ENCODE measurements at regions not wholly inside any gene's neighbourhood (a gene's known extent, or its start where the extent isn't known, plus 50 kb on each side); places are given as distances from the start of the nearest gene placed in this dataset.

DNA sequence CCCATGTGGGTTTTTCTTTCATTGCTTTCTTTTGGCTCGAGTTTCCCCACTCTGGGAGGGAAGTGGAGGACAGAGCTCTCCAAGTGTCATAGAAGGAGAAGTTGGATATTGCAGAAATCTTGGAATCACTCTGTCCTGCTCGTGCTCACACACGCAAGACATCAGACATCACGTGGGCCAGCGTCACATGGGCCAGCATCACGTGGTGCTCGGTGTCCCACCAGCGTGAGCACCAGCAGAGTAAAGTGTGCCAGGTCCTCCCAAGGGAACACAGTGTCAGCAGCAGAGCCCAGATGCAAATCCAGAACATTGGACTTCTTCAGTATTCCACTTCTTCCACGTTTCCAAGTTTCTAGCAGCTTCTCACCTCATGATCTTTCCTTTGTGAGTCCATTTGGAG lies 327.0 kb downstream of the FOXL1 start:
- WGBS, 2 experiments (ENCODE audit: insufficient coverage in 2 of 2), result 90 to 92% methylated on average over 8 of the region's 9 CpGs

DNA sequence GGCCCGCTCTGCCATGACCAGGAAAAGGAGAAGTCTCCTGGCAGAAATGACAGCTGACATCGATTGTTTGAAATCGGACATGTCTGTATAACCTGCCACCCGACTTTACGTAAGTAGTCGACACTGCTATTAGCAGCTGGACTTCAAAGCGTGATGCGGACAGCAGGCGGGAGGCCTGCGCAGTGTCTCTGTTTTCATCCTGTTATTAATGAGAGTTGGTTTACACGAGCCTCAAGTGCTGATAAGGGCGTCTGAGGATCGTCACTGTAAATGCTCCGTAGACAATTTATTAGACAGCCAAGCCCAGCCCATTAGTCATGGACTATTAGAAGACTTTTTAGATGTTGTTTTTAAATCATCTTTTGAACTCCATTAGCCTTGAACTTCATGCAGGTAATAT lies 328.3 kb downstream of the FOXL1 start:
- Histone ChIP-seq H3K36me3 (ENCODE audit: control insufficient read depth, insufficient read depth, low read length) (no peaks in the 10 kb centered on the region), H3K9me3 (ENCODE audit: control insufficient read depth, low read length) (no peaks in the 10 kb centered on the region), H3K4me3 (ENCODE audit: extremely low read depth, insufficient read depth, low read length, poor library complexity, severe bottlenecking) (no peak overlapping the region), H3K27ac (ENCODE audit: low read depth, low read length, severe bottlenecking) (no peak overlapping the region), H3K4me1 (ENCODE audit: control insufficient read depth, insufficient read depth, low read length, poor library complexity, severe bottlenecking) (peaks cover 7% of the 10 kb centered on the region)
- WGBS, 2 experiments (ENCODE audit: insufficient coverage in 2 of 2), result 89% methylated on average over 11 to 12 of the region's 14 CpGs

More for the DNA sequence above, 327.0 kb downstream of the FOXL1 start:
- peaks cover 2% of the 10 kb centered on the region for H3K4me1 ChIP-seq (ENCODE audit: control insufficient read depth, insufficient read depth, low read length, poor library complexity, severe bottlenecking)
- no peaks in the 10 kb centered on the region for H3K9me3 ChIP-seq (ENCODE audit: control insufficient read depth, low read length)
- no peaks in the 10 kb centered on the region for H3K36me3 ChIP-seq (ENCODE audit: control insufficient read depth, insufficient read depth, low read length)
- no peak overlapping the region for H3K4me3 ChIP-seq (ENCODE audit: extremely low read depth, insufficient read depth, low read length, poor library complexity, severe bottlenecking)
- no peak overlapping the region for H3K27ac ChIP-seq (ENCODE audit: low read depth, low read length, severe bottlenecking)

DNA sequence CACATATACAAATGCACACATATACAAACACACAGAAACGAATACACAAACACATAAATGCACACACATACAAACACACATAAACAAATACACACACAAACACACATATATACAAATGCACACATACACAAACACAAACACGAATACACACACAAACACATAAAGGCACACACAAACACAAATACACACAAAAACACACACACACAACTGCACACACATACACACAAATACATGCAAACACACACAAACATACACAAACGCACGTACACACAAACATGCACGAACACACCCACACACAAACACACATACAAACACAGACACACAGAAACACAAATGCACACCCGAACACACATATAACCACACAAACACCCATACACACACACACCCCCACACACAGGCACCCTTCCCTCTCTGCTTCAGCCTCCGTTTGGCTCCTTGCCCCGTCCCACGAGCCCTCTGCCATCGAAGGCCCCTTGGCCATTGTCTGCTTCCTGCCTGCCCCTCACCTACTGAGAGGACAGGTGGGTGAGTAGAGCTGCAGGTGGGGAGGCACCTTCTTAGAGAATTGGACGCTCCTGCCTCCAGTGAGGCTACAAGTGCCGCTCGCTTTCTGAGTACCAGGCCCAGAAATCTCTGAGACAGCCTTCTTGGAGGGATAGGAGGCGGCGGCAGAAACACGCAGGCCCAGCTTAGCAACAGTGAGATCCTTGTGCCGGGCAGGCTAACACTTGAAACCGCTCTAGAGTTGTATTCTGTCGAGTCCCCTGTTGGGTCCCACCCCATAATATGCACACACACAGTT lies 331.2 kb downstream of the FOXL1 start:
- no peak overlapping the region for H3K4me3 ChIP-seq (ENCODE audit: extremely low read depth, insufficient read depth, low read length, poor library complexity, severe bottlenecking)
- WGBS, 2 experiments (ENCODE audit: insufficient coverage in 2 of 2), result 92 to 94% methylated on average over 14 to 17 of the region's 19 CpGs
- H3K4me1 ChIP-seq (ENCODE audit: control insufficient read depth, insufficient read depth, low read length, poor library complexity, severe bottlenecking), result peaks cover 5% of the 10 kb centered on the region
- no peaks in the 10 kb centered on the region for H3K36me3 ChIP-seq (ENCODE audit: control insufficient read depth, insufficient read depth, low read length)
- H3K9me3 ChIP-seq (ENCODE audit: control insufficient read depth, low read length), result no peaks in the 10 kb centered on the region
- H3K27ac ChIP-seq (ENCODE audit: low read depth, low read length, severe bottlenecking), result no peak overlapping the region

DNA sequence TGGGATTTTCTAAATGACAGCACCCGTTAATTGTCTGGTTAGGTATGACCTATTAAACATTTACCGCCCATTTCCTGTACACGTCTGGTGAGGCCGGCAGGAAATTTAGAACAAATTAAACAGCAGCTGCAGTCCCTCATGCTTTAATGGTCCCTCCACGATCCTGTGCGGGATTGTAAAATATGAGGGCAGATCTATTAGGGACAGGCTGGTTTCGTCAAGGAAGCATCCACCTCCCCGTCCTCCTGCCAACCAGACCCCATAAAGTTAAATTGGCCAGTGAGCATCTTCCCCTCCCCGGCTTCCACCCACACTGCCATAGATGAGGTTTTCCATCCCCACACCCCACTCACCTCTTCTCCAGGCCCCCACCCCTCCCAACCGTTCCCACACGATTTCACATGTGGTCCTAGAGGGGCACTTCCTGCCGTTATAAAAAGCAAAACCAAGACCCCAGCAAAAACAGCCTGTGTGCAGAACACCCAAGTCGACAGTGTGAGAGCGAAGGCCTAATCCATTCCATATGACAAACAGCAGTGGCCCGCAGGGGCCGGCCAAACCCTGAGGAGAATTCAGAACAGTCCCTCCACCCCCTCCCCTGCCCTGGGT lies 331.9 kb downstream of the FOXL1 start:
- H3K4me3 ChIP-seq (ENCODE audit: extremely low read depth, insufficient read depth, low read length, poor library complexity, severe bottlenecking), result no peak overlapping the region
- H3K27ac ChIP-seq (ENCODE audit: low read depth, low read length, severe bottlenecking), result no peak overlapping the region
- WGBS, 2 experiments (ENCODE audit: insufficient coverage in 2 of 2), result 95 to 97% methylated on average over 10 to 16 of the region's 16 CpGs
- no peaks in the 10 kb centered on the region for H3K36me3 ChIP-seq (ENCODE audit: control insufficient read depth, insufficient read depth, low read length)
- H3K9me3 ChIP-seq (ENCODE audit: control insufficient read depth, low read length), result no peaks in the 10 kb centered on the region
- H3K4me1 ChIP-seq (ENCODE audit: control insufficient read depth, insufficient read depth, low read length, poor library complexity, severe bottlenecking), result peaks cover 5% of the 10 kb centered on the region

DNA sequence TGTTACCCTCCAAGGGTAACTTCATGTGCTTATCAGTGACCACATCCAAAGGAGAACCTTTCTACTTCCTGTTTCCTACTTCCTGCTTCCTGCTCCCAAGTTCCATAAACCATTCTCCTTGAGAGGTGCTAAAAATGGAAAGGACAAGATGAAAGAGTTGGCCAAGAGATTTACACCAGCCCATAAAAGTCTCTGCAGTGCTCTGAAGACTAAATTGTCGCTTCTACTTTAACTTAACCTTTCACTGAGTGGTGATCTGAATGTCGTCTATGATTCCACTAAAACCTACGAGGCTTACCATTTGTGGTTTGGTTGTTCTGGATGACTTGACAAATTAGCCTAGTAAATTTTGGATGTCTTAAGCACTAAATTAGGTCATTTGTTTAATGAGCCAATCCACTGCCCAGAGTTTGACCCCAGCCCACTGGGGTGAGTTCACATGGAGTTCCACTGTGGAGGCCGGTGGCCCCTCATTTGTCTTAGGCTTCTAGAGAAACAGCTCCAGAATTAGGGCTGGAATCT lies 333.1 kb downstream of the FOXL1 start:
- WGBS, 2 experiments (ENCODE audit: insufficient coverage in 2 of 2), result 96% methylated on average over 3 of the region's 4 CpGs; no CpG with 5 or more reads in 1 of the 2 experiments
- no peaks in the 10 kb centered on the region for H3K36me3 ChIP-seq (ENCODE audit: control insufficient read depth, insufficient read depth, low read length)
- peaks cover 5% of the 10 kb centered on the region for H3K4me1 ChIP-seq (ENCODE audit: control insufficient read depth, insufficient read depth, low read length, poor library complexity, severe bottlenecking)
- H3K4me3 ChIP-seq (ENCODE audit: extremely low read depth, insufficient read depth, low read length, poor library complexity, severe bottlenecking), result no peak overlapping the region
- H3K9me3 ChIP-seq (ENCODE audit: control insufficient read depth, low read length), result no peaks in the 10 kb centered on the region
- H3K27ac ChIP-seq (ENCODE audit: low read depth, low read length, severe bottlenecking), result no peak overlapping the region

DNA sequence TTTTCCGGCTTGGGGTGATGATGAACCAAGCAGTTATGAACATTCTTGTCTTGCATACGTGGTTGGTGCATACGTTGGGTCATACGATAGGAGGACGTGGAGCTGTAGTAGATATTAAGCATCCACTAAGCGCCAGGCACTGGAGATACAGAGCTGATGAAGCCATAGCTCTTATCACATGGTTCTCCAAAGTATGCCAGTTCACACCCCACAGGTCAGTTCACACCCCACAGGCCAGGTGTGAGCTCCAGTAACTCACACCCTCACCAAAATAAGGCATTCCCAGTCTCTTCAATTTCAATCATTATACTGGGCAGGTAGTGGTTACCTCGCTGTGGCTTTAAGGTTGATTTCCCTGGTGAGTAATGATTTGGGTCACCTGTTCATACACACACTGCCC lies 335.5 kb downstream of the FOXL1 start:
- Histone ChIP-seq H3K4me1 (ENCODE audit: control insufficient read depth, insufficient read depth, low read length, poor library complexity, severe bottlenecking) (peaks cover 5% of the 10 kb centered on the region), H3K36me3 (ENCODE audit: control insufficient read depth, insufficient read depth, low read length) (no peaks in the 10 kb centered on the region), H3K27ac (ENCODE audit: low read depth, low read length, severe bottlenecking) (no peak overlapping the region), H3K9me3 (ENCODE audit: control insufficient read depth, low read length) (no peaks in the 10 kb centered on the region), H3K4me3 (ENCODE audit: extremely low read depth, insufficient read depth, low read length, poor library complexity, severe bottlenecking) (no peak overlapping the region)
- WGBS, 2 experiments (ENCODE audit: insufficient coverage in 2 of 2), result 96 to 98% methylated on average over 6 of the region's 7 CpGs

DNA sequence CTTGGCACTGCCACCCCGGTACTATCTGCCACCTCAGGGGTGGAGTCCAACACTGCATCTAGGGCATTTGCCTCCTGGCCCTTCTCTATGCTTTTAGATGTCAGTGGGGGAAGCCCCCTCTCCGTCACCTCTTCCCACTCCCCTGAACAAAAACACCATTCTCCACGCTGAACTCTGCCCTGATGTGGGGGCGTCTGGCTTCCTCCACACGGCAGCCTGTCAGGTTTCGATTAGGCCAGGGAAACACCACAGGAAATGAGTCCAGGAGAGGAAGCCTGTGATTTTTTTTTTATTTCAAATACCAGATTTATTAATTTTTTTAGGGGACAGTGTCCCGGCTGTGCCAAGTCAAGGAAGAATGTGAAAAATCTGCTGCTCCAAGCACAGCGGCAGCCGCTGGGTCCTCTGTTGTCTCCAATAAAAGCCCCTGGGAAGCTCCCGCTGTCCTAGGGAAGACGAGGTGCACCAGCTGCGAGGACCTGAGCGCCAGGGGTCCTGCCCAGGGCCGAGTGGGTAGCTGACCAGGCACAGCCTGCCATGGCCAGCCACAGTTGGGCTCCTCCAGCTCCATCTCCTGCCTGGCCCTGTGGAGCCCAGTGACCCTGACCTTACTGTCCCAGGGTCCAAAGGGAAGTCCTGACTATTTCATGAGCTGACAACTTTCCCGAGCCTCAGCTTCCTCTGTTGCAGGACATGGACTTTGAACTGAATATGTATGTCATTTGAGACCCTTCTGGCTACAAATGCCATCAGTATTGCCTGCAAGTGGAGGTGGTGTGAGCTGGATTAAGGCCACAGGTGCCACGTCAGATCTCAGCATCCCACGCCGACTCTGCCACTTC lies 336.7 kb downstream of the FOXL1 start:
- Histone ChIP-seq H3K4me1 (ENCODE audit: control insufficient read depth, insufficient read depth, low read length, poor library complexity, severe bottlenecking) (peaks cover 5% of the 10 kb centered on the region), H3K36me3 (ENCODE audit: control insufficient read depth, insufficient read depth, low read length) (no peaks in the 10 kb centered on the region), H3K9me3 (ENCODE audit: control insufficient read depth, low read length) (no peaks in the 10 kb centered on the region), H3K27ac (ENCODE audit: low read depth, low read length, severe bottlenecking) (no peak overlapping the region), H3K4me3 (ENCODE audit: extremely low read depth, insufficient read depth, low read length, poor library complexity, severe bottlenecking) (no peak overlapping the region)
- WGBS, 2 experiments (ENCODE audit: insufficient coverage in 2 of 2), result 90 to 92% methylated on average over 11 to 12 of the region's 18 CpGs

DNA sequence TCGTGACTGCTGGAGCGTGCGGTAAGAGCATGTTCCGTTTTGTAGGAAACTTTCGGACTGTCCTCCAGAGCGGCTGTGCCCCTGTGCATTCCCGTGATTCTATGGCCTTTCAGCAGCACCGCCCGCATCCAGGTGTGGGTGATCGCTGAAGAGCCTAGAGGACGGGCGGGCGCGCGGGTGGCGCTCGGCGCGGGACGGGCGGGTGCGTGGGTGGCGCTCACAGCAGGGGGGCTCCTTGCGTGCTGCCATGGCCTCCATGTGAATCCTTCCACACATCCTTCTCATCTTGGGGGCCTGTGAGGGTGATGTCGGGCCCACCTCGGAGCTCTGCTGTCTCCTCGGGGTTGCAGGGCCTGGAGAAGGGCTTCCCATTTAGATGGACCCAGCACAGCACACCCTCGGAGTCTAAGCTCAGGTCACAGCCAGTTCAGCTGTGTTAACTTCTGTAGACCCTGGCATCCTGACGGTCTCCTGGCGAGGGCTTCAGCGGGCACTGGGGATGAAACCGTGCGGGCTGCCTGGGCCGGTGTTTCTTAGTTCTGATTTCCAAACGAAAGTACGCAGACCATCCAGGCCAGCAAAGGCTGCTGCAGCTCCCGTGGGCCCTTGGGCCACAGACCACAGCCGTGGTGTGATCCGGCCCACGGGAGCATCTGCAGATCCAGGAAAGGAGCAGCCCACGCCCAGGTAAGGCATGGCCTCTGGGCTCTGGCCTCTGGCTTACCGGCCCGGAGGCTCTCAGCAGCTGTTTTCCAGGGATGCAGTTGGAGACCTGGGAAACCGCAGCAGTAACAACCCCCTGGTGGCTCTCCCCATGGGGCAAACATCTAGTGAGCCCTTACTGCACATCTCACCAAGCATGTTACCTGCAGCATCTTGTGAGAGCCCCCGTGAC lies 339.4 kb downstream of the FOXL1 start:
- Histone ChIP-seq H3K27ac (ENCODE audit: low read depth, low read length, severe bottlenecking) (no peak overlapping the region), H3K36me3 (ENCODE audit: control insufficient read depth, insufficient read depth, low read length) (no peaks in the 10 kb centered on the region), H3K4me1 (ENCODE audit: control insufficient read depth, insufficient read depth, low read length, poor library complexity, severe bottlenecking) (no peaks in the 10 kb centered on the region), H3K4me3 (ENCODE audit: extremely low read depth, insufficient read depth, low read length, poor library complexity, severe bottlenecking) (no peak overlapping the region), H3K9me3 (ENCODE audit: control insufficient read depth, low read length) (peaks cover 8% of the 10 kb centered on the region)
- 95 to 96% methylated on average over 44 to 45 of the region's 45 CpGs for WGBS, 2 experiments (ENCODE audit: insufficient coverage in 2 of 2)

DNA sequence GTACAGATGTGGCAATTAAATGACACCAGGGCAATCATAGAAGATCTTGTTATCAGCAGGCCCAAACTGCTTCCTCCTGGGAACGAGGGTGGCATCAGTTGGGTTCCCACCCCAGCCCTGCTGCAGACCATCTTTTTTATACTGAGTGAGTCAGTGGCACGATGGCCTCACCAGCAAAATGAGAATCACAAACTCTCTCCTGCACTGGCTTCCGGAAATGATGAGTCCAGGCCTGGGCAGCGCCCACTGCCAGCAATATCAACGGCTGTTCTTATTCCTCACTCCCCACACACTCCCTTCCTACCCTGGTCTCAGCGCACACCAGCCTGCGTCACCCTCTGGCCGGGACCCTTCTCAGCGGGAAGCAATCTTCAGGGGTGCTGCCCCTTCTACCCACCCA lies 340.3 kb downstream of the FOXL1 start:
- Histone ChIP-seq H3K27ac (ENCODE audit: low read depth, low read length, severe bottlenecking) (no peak overlapping the region), H3K4me3 (ENCODE audit: extremely low read depth, insufficient read depth, low read length, poor library complexity, severe bottlenecking) (no peak overlapping the region), H3K36me3 (ENCODE audit: control insufficient read depth, insufficient read depth, low read length) (no peaks in the 10 kb centered on the region), H3K9me3 (ENCODE audit: control insufficient read depth, low read length) (peaks cover 8% of the 10 kb centered on the region), H3K4me1 (ENCODE audit: control insufficient read depth, insufficient read depth, low read length, poor library complexity, severe bottlenecking) (peaks cover 2% of the 10 kb centered on the region)
- WGBS, 2 experiments (ENCODE audit: insufficient coverage in 2 of 2), result 94 to 97% methylated on average over 7 to 9 of the region's 9 CpGs

DNA sequence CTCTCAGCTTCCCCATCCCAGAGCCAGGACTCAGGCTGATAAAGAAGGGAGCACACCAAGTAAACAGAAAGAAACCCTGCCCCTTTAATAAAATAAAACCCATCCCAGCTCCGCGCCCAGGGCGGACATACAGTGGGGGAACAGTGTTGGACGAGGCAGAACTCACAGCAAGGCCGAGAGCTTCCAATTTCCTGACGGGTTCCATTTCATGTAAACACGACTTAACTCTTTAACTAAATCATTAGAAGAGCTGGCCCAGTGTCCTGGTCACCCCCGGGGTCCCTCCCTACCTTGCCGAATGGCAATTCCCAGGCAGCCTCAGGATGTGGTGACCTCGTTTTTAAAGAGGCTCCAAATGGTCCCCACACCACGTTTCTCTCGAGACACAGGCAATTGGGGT lies 340.7 kb downstream of the FOXL1 start:
- Histone ChIP-seq H3K27ac (ENCODE audit: low read depth, low read length, severe bottlenecking) (no peak overlapping the region), H3K36me3 (ENCODE audit: control insufficient read depth, insufficient read depth, low read length) (no peaks in the 10 kb centered on the region), H3K4me3 (ENCODE audit: extremely low read depth, insufficient read depth, low read length, poor library complexity, severe bottlenecking) (no peak overlapping the region), H3K4me1 (ENCODE audit: control insufficient read depth, insufficient read depth, low read length, poor library complexity, severe bottlenecking) (peaks cover 7% of the 10 kb centered on the region), H3K9me3 (ENCODE audit: control insufficient read depth, low read length) (peaks cover 8% of the 10 kb centered on the region)
- WGBS, 2 experiments (ENCODE audit: insufficient coverage in 2 of 2), result 84 to 91% methylated on average over 8 to 12 of the region's 12 CpGs
